ENCODE measurements at regions not wholly inside any gene's neighbourhood (a gene's known extent, or its start where the extent isn't known, plus 50 kb on each side); places are given as distances from the start of the nearest gene placed in this dataset.

DNA sequence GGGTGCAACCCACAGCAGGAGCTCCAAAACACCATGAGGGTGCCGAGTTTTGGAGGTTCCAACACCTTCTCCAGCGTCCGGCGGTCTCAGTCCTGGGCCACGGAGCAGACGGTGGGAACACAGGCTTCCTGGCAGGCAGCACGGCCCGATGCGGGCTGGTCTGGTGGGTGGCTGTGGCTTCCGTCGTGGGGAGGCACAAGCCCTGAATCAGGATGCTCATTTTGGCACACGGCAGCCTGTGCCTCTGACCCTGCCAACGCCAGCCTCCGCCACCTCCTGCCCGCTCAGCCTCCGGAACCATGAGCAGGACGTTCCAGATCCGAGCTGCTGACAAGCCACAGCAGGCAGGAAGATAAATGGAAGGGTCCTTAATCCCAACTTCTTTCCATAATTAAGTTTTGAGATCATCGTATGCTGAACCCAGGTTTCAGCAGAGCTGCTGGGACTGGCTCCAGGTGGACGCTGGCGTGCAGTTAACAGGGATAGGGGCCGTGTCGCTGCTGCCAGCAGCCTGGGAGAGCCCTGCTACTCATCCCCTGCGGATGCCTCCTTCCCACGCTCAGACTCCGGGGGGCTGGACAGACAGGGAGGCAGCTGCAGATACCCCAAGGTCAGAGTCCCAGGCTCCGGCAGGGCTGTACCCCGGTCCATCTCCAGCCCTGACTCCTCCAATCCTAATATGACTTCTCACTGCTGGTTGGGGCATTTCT lies 136.6 kb downstream of the ENGASE start:
- Histone ChIP-seq H3K36me3 (no peaks in the 10 kb centered on the region), H3K27me3 (replicated peaks; ENCODE audit: insufficient read depth) (no peaks in the 10 kb centered on the region), H3K4me1 (ENCODE audit: control insufficient read depth in 1 of 2, low read depth in 2 of 2) (no peaks in the 10 kb centered on the region), H3K4me3 (no peak overlapping the region), H3K9me3 (no peaks in the 10 kb centered on the region), H3K27ac (no peak overlapping the region)
- TF ChIP-seq CTCF (IDR thresholded peaks at IDR 0.05): no peak
- no peak for ATAC-seq (ENCODE audit: insufficient number of reproducible peaks, low FRiP score, low read depth)
- no peak for DNase-seq (ENCODE audit: low spot score)

DNA sequence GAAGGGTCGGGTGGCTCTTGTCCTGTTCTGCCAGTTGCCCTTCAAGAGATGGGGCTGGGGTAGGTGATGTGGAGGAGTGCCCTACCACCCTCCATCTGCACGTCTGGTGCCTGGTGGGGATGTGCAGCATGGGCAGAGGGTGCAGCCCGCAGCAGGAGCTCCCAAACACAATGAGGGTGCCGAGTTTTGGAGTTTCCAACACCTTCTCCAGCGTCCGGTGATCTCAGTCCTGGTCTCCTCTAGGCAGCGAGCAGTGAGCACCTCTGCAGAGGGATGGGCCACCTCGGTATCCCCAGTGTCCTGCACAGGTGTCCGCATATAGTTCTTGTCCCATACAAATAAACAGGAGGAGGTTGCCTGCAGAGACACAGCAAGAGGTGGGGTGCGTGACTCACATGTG lies 136.0 kb downstream of the ENGASE start:
- ATAC-seq (ENCODE audit: insufficient number of reproducible peaks, low FRiP score, low read depth) (no peak), DNase-seq (ENCODE audit: low spot score) (no peak)
- H3K27me3 ChIP-seq (replicated peaks; ENCODE audit: insufficient read depth): no peaks in the 10 kb centered on the region
- no peak for TF ChIP-seq CTCF (IDR thresholded peaks at IDR 0.05)
- no peaks in the 10 kb centered on the region for H3K9me3 ChIP-seq
- no peaks in the 10 kb centered on the region for H3K4me1 ChIP-seq (ENCODE audit: control insufficient read depth in 1 of 2, low read depth in 2 of 2)
- H3K36me3 ChIP-seq: no peaks in the 10 kb centered on the region
- H3K4me3 ChIP-seq: no peak overlapping the region
- H3K27ac ChIP-seq: no peak overlapping the region

- Histone ChIP-seq H3K9me3 (no peaks in the 10 kb centered on the region), H3K36me3 (no peaks in the 10 kb centered on the region), H3K27ac (no peak overlapping the region), H3K27me3 (replicated peaks; ENCODE audit: insufficient read depth) (no peaks in the 10 kb centered on the region), H3K4me3 (no peak overlapping the region), H3K4me1 (ENCODE audit: control insufficient read depth in 1 of 2, low read depth in 2 of 2) (no peaks in the 10 kb centered on the region)
- ATAC-seq (ENCODE audit: insufficient number of reproducible peaks, low FRiP score, low read depth): no peak
- DNase-seq (ENCODE audit: low spot score): no peak
- TF ChIP-seq CTCF (IDR thresholded peaks at IDR 0.05): no peak
These were observed 133.3 kb downstream of the ENGASE start for GRCh38 chr17:79207960-79208359.

- DNase-seq (ENCODE audit: low spot score) (no peak), ATAC-seq (ENCODE audit: insufficient number of reproducible peaks, low FRiP score, low read depth) (no peak)
- Histone ChIP-seq H3K27me3 (replicated peaks; ENCODE audit: insufficient read depth) (no peaks in the 10 kb centered on the region), H3K4me3 (no peak overlapping the region), H3K36me3 (no peaks in the 10 kb centered on the region), H3K9me3 (no peaks in the 10 kb centered on the region), H3K27ac (no peak overlapping the region), H3K4me1 (ENCODE audit: control insufficient read depth in 1 of 2, low read depth in 2 of 2) (no peaks in the 10 kb centered on the region)
- no peak for TF ChIP-seq CTCF (IDR thresholded peaks at IDR 0.05)
These were observed 131.1 kb downstream of the ENGASE start for GRCh38 chr17:79205688-79206205.

DNA sequence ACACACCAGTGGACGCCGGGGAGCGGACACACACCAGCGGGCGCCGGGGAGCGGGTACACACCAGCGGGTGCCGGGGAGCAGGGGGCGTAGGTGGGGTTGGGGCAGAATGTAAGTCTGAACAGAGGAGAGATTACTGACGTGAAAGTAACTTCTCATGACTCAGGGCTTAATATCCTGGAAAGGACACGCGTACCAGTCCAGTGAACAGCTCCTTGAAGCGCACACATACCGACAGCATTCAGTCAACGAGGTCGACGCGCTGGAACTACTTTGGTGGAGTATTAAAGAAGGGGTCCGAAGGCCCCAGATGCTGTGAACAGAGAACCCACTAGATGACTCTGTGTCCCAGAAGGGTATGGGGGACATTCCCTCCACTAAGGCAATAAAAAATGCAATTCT lies 129.6 kb downstream of the ENGASE start:
- Histone ChIP-seq H3K4me3 (no peak overlapping the region), H3K36me3 (no peaks in the 10 kb centered on the region), H3K9me3 (no peaks in the 10 kb centered on the region), H3K27me3 (replicated peaks; ENCODE audit: insufficient read depth) (no peaks in the 10 kb centered on the region), H3K4me1 (ENCODE audit: control insufficient read depth in 1 of 2, low read depth in 2 of 2) (no peaks in the 10 kb centered on the region), H3K27ac (no peak overlapping the region)
- no peak for TF ChIP-seq CTCF (IDR thresholded peaks at IDR 0.05)
- DNase-seq (ENCODE audit: low spot score): no peak
- no peak for ATAC-seq (ENCODE audit: insufficient number of reproducible peaks, low FRiP score, low read depth)

Data from thoracic aorta (tissue), 2 donors.